NCI-H128 (cell line): ENCODE measurements at regions not wholly inside any gene's neighbourhood (a gene's known extent, or its start where the extent isn't known, plus 50 kb on each side); places are given as distances from the start of the nearest gene placed in this dataset.

Source experiments
- DNase-seq: peaks from one replicate; lab custom pipeline; 2025; ENCODE audit not compliant: unreplicated experiment; lab: John Stamatoyannopoulos, UW

DNA sequence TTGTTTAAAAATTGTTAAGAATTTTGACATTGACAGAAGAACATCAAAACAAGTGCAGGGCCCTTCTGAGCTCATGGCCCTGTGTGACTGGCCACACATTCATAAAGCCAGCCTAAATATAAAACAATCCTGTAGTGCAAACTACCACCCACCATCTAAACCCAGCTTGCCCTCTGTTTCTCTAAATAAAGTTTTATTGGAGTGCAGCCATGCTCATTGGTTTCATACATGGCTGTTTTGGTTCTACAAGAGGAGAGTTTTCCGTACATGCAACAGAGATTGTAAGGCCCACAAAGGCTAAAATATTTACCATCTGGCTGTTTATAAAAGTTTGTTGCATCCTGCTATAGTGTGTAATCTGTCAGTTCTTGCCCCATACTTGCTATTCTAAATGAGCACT is 54.6 kb upstream of the TRIM24 start:
- DNase-seq, result no peak

- no peak for DNase-seq
Measured at GRCh38 chr7:138407792-138408191, 52.3 kb upstream of the TRIM24 start.
